Lower lobe of right lung (tissue), 2 donors: ENCODE measurements at regions not wholly inside any gene's neighbourhood (a gene's known extent, or its start where the extent isn't known, plus 50 kb on each side); places are given as distances from the start of the nearest gene placed in this dataset.

Experiments used
- ATAC-seq, 2 donors: fragments of 200-7000 bp; cut with Tn5 transposase; one replicate each; pipeline ENCODE4 v1.9.1; 2020 to 2022; ENCODE audit warnings: mild to moderate bottlenecking in 2 of 2, moderate library complexity in 2 of 2
- DNase-seq: peaks from one replicate; pipeline ENCODE4 v3.0.0-alpha.2; 2020
- H3K27ac ChIP-seq: fragments of 200-600 bp; one replicate; pipeline ENCODE4 v1.8.0; 2022
- H3K27me3 ChIP-seq: fragments of 200-600 bp; one replicate; pipeline ENCODE4 v1.8.0; 2022; ENCODE audit warnings: low read depth
- H3K36me3 ChIP-seq: fragments of 200-600 bp; one replicate; pipeline ENCODE4 v1.8.0; 2022; ENCODE audit warnings: mild to moderate bottlenecking
- H3K4me1 ChIP-seq: fragments of 200-600 bp; one replicate; pipeline ENCODE4 v1.8.0; 2022
- H3K4me3 ChIP-seq: fragments of 200-600 bp; one replicate; pipeline ENCODE4 v1.8.0; 2022; ENCODE audit warnings: mild to moderate bottlenecking
- H3K9me3 ChIP-seq: fragments of 200-600 bp; one replicate; pipeline ENCODE4 v1.8.0; 2022
- intact Hi-C: fragments of 100-400 bp; cut with DNase I; formaldehyde crosslinking; loops from one replicate; pipeline ENCODE4 v1.11.0; 2022
- TF ChIP-seq, protein P1 (sequence below): fragments of 200-600 bp; IDR thresholded peaks from one replicate; pipeline ENCODE4 v1.8.0; 2022; ENCODE audit warnings: antibody characterized with exemption, mild to moderate bottlenecking
- donor health status: DM: no; HTN: yes; CAD: no; lungs with severe emphysema.

- H3K4me1 ChIP-seq: no peaks in the 10 kb centered on the region
- no peak for DNase-seq
- intact Hi-C loops: no loop called here
- no peak for ATAC-seq
- H3K27me3 ChIP-seq: peaks cover 28% of the 10 kb centered on the region
- H3K27ac ChIP-seq: no peak overlapping the region
- H3K9me3 ChIP-seq: no peaks in the 10 kb centered on the region
- H3K36me3 ChIP-seq: no peaks in the 10 kb centered on the region
- TF ChIP-seq, protein P1, sequence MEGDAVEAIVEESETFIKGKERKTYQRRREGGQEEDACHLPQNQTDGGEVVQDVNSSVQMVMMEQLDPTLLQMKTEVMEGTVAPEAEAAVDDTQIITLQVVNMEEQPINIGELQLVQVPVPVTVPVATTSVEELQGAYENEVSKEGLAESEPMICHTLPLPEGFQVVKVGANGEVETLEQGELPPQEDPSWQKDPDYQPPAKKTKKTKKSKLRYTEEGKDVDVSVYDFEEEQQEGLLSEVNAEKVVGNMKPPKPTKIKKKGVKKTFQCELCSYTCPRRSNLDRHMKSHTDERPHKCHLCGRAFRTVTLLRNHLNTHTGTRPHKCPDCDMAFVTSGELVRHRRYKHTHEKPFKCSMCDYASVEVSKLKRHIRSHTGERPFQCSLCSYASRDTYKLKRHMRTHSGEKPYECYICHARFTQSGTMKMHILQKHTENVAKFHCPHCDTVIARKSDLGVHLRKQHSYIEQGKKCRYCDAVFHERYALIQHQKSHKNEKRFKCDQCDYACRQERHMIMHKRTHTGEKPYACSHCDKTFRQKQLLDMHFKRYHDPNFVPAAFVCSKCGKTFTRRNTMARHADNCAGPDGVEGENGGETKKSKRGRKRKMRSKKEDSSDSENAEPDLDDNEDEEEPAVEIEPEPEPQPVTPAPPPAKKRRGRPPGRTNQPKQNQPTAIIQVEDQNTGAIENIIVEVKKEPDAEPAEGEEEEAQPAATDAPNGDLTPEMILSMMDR: no peak
- H3K4me3 ChIP-seq: no peak overlapping the region
Observed at GRCh38 chr20:48538856-48539255, 288.9 kb downstream of the PREX1 start.

DNA sequence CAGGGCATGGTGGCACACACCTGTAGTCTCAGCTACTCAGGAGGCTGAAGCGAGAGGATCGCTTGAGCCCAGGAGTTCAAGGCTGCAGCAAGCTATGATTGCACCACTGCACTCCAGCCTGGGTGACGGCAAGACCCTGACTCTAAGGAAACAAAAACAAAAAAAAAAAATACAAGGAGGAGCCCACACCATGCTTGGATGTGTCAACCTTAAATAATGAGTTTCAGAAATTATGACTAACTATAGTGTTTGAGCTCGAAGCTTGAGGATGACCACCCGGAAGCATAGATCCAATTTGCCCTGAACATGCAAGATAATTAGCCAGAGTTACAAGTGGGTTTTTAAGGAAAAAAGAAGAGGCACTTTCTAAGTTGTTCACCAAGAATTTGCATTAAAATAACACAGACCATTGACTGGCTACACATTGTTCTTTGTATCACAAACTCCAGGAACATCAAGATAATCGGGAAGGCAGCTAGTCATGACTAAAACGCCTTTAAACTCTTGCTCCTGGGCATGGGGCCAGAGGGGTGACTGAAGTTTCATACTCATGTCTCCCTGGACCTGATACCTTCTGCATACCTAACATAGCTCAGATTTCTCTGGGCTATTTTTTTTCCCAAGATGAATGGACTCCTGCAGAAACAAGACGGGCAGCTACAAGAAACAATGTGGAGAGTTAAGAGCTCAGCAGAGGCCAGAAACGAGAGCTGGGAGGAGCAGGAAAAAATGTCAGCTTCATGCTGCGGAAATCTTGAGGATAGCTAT is 289.6 kb downstream of the PREX1 start:
- DNase-seq: peak; percentile 56
- Histone ChIP-seq H3K27me3 (peaks cover 23% of the 10 kb centered on the region), H3K4me1 (no peaks in the 10 kb centered on the region), H3K36me3 (no peaks in the 10 kb centered on the region), H3K4me3 (no peak overlapping the region), H3K9me3 (no peaks in the 10 kb centered on the region), H3K27ac (no peak overlapping the region)
- TF ChIP-seq, protein P1: no peak
- peak; percentile 55 to 70 for ATAC-seq
- intact Hi-C loops: no loop called here

DNA sequence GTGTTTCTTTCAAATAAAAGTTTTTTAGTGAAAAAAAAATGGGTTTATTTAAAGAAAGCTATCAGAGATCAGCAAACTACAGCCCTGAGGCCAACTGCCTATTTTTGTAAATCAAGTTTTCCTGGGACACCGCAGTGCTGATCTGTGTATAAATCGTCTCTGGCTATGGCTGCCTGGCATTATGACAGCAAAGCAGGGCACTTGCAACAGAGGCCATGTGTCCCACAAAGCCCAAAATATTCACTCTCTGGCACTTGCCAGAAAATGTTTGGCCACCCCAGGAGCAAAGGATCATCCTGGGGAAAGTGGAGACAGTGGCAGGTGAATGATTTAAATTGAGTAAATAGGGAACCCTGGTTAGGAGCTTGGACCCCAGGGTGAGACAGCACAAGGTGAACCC is 291.6 kb downstream of the PREX1 start:
- Histone ChIP-seq H3K27ac (no peak overlapping the region), H3K4me1 (no peaks in the 10 kb centered on the region), H3K9me3 (no peaks in the 10 kb centered on the region), H3K36me3 (no peaks in the 10 kb centered on the region), H3K27me3 (peaks cover 12% of the 10 kb centered on the region), H3K4me3 (no peak overlapping the region)
- intact Hi-C loops: no loop called here
- DNase-seq (no peak), ATAC-seq (no peak)
- TF ChIP-seq, protein P1: no peak

- intact Hi-C loops: no loop called here
- Histone ChIP-seq H3K27me3 (peaks cover 12% of the 10 kb centered on the region), H3K27ac (no peak overlapping the region), H3K36me3 (no peaks in the 10 kb centered on the region), H3K9me3 (no peaks in the 10 kb centered on the region), H3K4me3 (no peak overlapping the region), H3K4me1 (no peaks in the 10 kb centered on the region)
- DNase-seq (no peak), ATAC-seq (no peak)
- TF ChIP-seq, protein P1: no peak
Observed at GRCh38 chr20:48535556-48535955, 292.2 kb downstream of the PREX1 start.

DNA sequence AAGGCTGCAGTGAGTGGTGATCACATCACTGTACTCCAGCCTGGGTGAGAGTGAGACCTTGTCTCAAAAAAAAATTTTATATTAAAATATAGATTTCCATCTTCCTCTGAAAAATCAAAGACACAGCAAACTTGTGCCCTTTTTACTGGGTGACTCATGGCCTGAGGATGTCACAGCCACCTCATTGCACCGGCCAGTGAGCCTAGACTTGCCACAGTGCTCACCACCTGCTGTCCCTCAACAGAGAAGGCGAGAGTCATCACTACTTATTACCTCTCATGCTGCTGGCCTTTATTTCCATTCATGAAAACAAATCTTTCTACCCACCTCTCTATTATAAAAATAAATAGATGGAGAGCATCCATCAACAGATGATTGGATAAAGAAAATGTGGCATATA is 295.8 kb downstream of the PREX1 start:
- H3K4me3 ChIP-seq: no peak overlapping the region

More for the DNA sequence above, 295.8 kb downstream of the PREX1 start:
- ATAC-seq (no peak), DNase-seq (no peak)
- no peak overlapping the region for H3K27ac ChIP-seq
- no peaks in the 10 kb centered on the region for H3K36me3 ChIP-seq
- no peaks in the 10 kb centered on the region for H3K4me1 ChIP-seq
- TF ChIP-seq, protein P1: no peak
- no peaks in the 10 kb centered on the region for H3K9me3 ChIP-seq
- intact Hi-C loops: no loop called here
- peaks cover 12% of the 10 kb centered on the region for H3K27me3 ChIP-seq
